ENCODE measurements at regions not wholly inside any gene's neighbourhood (a gene's known extent, or its start where the extent isn't known, plus 50 kb on each side); places are given as distances from the start of the nearest gene placed in this dataset.
"Not testable (repeated sequence)": the region's sequence is repeated elsewhere in the genome, so short reads cannot be mapped to it uniquely, and the experiment has no call there.

- not testable (repeated sequence) for H3K4me1 ChIP-seq; H3K4me3 ChIP-seq; H3K36me3 ChIP-seq; H3K9me3 ChIP-seq; H3K27ac ChIP-seq; DNase-seq; ATAC-seq (ENCODE audit: low FRiP score in 2 of 2); H3K27me3 ChIP-seq
- 64 to 65% methylated on average over 5 to 8 of the region's 8 CpGs for WGBS, 2 donors
Observed at GRCh38 chr20:26252311-26252975, 555.8 kb upstream of the ZNF337 start.

GRCh38 chr20:26251376-26251775, 554.7 kb upstream of the ZNF337 start:
- H3K4me1 ChIP-seq, H3K27ac ChIP-seq, H3K36me3 ChIP-seq, H3K9me3 ChIP-seq, H3K27me3 ChIP-seq, H3K4me3 ChIP-seq: not testable (repeated sequence)
- ATAC-seq (ENCODE audit: low FRiP score in 2 of 2) = peak in 1 of 2 donors; percentile 26
- DNase-seq = peak in 1 of 2 donors; percentile 57
- WGBS, 2 donors = 92 to 96% methylated on average over 24 to 29 of the region's 29 CpGs

- H3K4me3 ChIP-seq, H3K27ac ChIP-seq, H3K27me3 ChIP-seq, DNase-seq, H3K4me1 ChIP-seq, H3K36me3 ChIP-seq, H3K9me3 ChIP-seq: not testable (repeated sequence)
- ATAC-seq (ENCODE audit: low FRiP score in 2 of 2) = peak in 1 of 2 donors; percentile 26
- 90 to 93% methylated on average over 26 of the region's 26 CpGs for WGBS, 2 donors
Observed at GRCh38 chr20:26250249-26251114, 553.8 kb upstream of the ZNF337 start.

DNA sequence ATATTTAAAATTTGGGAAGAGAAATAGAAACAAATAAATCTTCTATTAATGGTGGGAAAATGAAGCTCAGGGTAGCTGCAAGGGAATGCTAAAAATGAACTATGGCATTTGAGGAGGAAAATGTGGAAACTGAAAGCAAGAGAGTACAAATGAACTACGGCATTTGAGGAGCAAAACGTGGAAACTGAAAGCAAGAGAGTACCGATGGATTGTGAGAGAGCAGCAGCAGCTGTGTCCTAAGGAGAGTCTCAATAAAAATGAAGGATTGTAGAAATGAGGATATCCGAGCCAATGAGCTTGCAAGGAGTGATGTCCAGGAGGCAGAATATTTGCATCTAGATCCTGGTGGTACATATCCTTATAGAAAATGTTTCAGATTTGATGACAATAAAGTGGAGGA, 547.1 kb upstream of the ZNF337 start:
- H3K4me1 ChIP-seq = no peaks in the 10 kb centered on the region
- TF ChIP-seq EP300 (IDR thresholded peaks at IDR 0.05) (no peak), POLR2AphosphoS5 (IDR thresholded peaks at IDR 0.05) (no peak), POLR2A (IDR thresholded peaks at IDR 0.05) (no peak)
- TF ChIP-seq, protein P1, sequence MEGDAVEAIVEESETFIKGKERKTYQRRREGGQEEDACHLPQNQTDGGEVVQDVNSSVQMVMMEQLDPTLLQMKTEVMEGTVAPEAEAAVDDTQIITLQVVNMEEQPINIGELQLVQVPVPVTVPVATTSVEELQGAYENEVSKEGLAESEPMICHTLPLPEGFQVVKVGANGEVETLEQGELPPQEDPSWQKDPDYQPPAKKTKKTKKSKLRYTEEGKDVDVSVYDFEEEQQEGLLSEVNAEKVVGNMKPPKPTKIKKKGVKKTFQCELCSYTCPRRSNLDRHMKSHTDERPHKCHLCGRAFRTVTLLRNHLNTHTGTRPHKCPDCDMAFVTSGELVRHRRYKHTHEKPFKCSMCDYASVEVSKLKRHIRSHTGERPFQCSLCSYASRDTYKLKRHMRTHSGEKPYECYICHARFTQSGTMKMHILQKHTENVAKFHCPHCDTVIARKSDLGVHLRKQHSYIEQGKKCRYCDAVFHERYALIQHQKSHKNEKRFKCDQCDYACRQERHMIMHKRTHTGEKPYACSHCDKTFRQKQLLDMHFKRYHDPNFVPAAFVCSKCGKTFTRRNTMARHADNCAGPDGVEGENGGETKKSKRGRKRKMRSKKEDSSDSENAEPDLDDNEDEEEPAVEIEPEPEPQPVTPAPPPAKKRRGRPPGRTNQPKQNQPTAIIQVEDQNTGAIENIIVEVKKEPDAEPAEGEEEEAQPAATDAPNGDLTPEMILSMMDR (IDR thresholded peaks at IDR 0.05) = no peak
- WGBS, 2 donors = 65 to 70% methylated on average over 4 of the region's 4 CpGs
- no peaks in the 10 kb centered on the region for H3K27me3 ChIP-seq
- no peak overlapping the region for H3K27ac ChIP-seq
- no peak overlapping the region for H3K4me3 ChIP-seq
- no peak for ATAC-seq (ENCODE audit: low FRiP score in 2 of 2)
- H3K9me3 ChIP-seq = peaks cover 0 to 6% (median 0%) of the 10 kb centered on the region in 4 donors
- no peak for DNase-seq
- no peaks in the 10 kb centered on the region for H3K36me3 ChIP-seq

DNA sequence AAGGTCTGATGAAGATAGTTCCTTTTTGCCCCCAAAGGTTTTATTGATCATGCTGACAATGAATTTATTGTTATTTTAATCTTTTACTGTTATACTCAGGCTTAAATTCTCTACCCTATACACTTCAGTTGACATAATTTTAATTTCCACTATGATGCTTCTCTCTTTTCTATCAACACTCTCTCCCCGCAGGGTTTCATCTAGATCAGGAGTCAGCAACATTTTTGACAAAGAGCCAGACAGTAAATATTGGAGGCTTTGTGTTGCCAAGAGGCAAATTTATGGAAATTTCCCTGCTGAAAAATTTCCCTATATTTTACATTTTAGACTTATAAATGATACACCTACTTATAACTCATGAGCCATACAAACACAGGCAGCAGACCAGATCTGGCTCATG, 524.0 kb upstream of the ZNF337 start:
- not testable (repeated sequence) for H3K27me3 ChIP-seq; H3K4me3 ChIP-seq; ATAC-seq (ENCODE audit: low FRiP score in 2 of 2); H3K9me3 ChIP-seq; DNase-seq; H3K36me3 ChIP-seq; H3K27ac ChIP-seq; H3K4me1 ChIP-seq
- WGBS, 2 donors = 67 to 69% methylated on average over 1 of the region's 1 CpG

DNA sequence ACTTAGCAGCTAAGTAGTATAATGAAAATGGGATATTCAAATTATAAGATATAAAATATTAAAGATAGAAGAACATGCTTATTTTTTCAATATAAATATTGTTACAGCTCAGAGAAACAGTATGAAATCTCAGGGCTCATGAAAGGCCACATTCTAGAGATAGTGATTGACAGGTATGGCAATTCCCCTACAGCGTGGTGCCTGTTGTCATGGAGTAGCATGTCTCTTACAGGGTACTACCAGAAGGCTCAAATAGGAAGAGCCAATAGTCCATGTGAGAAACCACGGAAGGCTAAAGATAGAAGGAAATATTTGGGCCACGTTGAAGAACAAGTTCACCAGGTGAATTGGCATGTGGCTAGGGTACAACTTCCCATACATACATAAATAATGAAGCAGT, 522.9 kb upstream of the ZNF337 start:
- peak in 1 of 2 donors; percentile 69 for ATAC-seq (ENCODE audit: low FRiP score in 2 of 2)
- H3K4me3 ChIP-seq, H3K27ac ChIP-seq, H3K27me3 ChIP-seq, DNase-seq, H3K4me1 ChIP-seq, H3K9me3 ChIP-seq, H3K36me3 ChIP-seq: not testable (repeated sequence)
- 75 to 77% methylated on average over 3 of the region's 3 CpGs for WGBS, 2 donors

GRCh38 chr20:26218301-26218700, 521.6 kb upstream of the ZNF337 start:
- no peaks in the 10 kb centered on the region for H3K36me3 ChIP-seq
- no peaks in the 10 kb centered on the region for H3K9me3 ChIP-seq
- no peak overlapping the region for H3K27ac ChIP-seq
- H3K4me3 ChIP-seq = no peak overlapping the region
- ATAC-seq (ENCODE audit: low FRiP score in 2 of 2) (no peak), DNase-seq (no peak)
- H3K27me3 ChIP-seq = no peaks in the 10 kb centered on the region
- H3K4me1 ChIP-seq = no peaks in the 10 kb centered on the region
- WGBS, 2 donors = 68 to 74% methylated on average over 3 of the region's 3 CpGs
- no peak for TF ChIP-seq EP300 (IDR thresholded peaks at IDR 0.05)

DNA sequence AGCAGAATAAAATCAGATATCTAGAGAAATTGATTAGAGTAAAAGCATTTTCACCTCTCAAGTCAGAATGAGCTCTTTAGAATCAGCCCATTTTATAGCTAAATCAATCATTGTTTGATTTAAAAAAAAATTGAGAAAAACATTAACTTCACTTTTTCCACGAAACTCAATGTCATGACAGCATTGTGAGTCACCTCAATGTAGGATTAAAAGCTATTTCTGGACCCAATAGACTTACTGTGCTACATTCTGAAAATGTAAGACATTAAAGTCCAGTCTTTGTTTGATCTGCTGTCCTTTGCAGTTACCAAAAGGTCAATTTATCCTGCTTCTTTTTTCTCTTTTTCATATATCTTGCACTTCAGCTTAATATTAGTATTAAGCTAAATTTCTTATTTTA, 519.4 kb upstream of the ZNF337 start:
- Histone ChIP-seq H3K36me3 (no peaks in the 10 kb centered on the region), H3K4me1 (no peaks in the 10 kb centered on the region), H3K27me3 (no peaks in the 10 kb centered on the region), H3K9me3 (no peaks in the 10 kb centered on the region), H3K27ac (no peak overlapping the region), H3K4me3 (no peak overlapping the region)
- DNase-seq = no peak
- no peak for ATAC-seq (ENCODE audit: low FRiP score in 2 of 2)
- WGBS, 2 donors = 38 to 47% methylated on average over 1 of the region's 1 CpG
- TF ChIP-seq, protein P1 (IDR thresholded peaks at IDR 0.05) = no peak
- TF ChIP-seq POLR2AphosphoS5 (IDR thresholded peaks at IDR 0.05) (no peak), EP300 (IDR thresholded peaks at IDR 0.05) (no peak), POLR2A (IDR thresholded peaks at IDR 0.05) (no peak)

Measured in upper lobe of left lung (tissue), 6 donors.